Occipital lobe (tissue), 1 donor: ENCODE measurements at regions not wholly inside any gene's neighbourhood (a gene's known extent, or its start where the extent isn't known, plus 50 kb on each side); places are given as distances from the start of the nearest gene placed in this dataset.
"Not testable (repeated sequence)": the region's sequence is repeated elsewhere in the genome, so short reads cannot be mapped to it uniquely, and the experiment has no call there.

Experiments
- DNase-seq: peaks from one replicate; lab custom pipeline; 2025; lab: John Stamatoyannopoulos, UW

DNA sequence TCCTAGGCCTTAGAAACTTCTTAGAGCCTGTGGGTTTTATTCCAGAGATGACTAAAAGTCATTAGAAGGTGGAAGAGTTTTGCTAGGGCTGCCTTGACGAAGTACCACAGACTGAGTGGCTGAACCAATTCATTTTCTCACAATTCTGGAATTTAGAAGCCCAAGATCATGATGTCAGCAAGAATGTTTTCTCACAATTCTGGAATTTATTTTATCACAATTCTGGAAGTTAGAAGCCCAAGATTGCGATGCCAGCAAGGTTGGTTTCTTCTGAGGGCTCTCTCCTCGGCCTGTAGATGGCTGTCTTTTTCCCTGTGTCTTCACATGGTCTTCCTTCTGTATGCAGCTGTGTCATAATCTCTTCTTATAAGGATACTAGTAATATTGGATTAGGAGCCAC is 672.9 kb upstream of the MARCKS start:
- no peak for DNase-seq

DNA sequence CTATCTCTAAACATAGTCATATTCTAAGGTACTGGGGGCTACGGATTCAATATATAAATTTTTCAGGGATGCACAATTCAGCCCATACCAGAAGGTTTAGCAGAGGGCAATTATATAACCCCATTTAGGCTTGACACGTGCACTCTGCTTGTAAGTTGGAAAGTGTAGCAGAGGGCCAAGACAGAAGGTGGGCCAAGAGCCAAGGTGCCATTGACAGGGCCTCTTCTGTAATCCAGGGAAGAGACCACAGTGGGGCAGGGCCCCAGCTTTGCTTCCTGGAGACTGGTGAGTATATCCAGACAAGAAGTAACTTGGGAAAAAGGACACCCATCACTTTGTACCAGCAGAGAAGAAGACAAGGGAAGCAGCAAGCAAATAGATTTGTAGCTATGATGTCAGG is 672.4 kb upstream of the MARCKS start:
- DNase-seq: no peak

DNA sequence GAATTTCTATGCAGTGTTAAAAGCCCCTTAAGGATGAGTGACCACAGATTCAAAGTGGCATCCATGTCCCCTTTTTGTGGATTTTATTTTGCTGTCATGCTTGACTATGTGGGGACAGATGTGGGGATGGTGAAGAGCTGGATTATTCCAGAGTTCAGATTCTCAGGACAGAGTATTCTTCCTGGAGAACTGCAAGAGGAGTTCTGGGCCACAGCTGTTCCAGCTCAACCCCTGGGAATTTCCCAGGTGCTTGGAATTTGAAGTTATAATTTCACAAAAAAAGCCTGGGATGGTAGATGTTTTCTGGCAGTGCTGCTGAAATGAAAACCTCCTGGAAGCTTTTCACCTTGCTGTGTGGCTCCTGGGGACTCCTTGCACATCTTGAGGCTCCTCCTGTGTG is 671.8 kb upstream of the MARCKS start:
- DNase-seq: no peak

DNA sequence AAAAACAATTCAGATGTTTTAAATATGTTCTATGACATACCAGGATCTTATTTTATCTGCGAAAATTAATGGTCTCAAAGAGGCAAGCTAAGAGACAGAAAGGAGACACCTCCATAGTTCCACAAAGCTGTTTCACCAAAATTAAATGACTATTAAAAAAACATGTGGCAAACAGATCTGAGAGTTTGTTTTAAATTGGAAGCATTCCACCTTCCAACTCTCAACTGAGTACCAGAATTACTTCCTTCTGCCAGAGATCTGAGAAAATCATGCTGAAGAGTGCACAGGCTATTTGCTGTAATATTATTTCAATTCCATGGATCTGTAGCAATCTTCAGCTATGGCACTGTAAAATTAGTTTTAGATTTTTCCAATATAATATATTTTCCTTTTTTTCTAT is 669.5 kb upstream of the MARCKS start:
- DNase-seq: no peak

DNA sequence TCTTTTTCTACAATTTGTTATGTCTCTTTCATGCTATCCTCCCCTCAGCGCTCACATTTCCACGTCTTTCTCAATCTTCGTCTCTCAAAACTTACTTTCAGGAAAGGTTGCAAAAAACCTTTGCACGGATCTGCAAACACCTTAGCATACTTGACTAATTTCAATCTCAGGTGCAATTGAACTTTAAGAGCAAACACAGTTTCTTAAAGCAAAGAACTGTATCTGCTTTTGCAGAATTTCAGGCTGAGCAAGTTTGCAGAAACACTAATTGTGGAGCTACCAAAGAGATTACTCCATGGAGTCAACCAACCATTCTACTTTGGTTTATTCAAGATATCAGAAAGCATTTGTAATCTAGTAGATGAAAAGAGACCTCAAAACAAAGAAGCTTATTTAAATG is 668.2 kb upstream of the MARCKS start:
- DNase-seq: no peak

DNA sequence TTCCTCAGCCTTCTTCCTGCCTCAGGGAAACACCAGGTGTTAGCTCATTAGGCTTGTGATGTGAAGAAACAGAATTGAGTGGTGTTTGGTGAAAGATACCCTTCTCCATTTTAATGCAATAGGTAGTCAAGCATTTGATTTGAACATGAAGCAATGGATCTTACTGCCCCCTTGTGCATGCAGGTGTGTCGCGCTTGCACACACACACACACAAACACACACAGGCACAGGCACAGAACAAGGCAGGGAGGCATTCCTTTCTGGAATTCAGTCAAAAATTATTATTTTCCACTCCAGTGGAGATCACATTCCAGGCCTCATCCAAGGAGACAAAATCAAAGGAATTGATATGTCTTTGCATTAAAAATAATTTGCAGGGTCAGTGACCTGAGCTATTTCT is 667.0 kb upstream of the MARCKS start:
- no peak for DNase-seq

DNA sequence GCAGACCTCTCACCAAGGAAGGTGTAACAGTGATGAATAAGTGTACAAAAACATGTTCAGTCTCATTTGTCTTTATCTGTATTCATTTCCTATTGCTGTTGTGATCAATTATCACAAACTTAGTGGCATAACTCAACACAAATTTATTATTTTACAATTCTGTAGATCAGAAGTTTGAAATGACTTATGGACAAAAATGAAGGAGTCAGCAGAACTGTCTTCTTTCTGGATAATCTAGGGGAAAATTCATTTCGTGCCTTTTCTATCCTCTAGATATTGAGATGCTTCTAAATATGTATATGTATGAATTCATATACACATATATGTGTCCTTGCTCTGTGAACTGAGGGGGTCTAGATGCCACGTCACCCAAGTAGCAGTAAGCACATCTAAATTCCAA is 663.1 kb upstream of the MARCKS start:
- no peak for DNase-seq

DNA sequence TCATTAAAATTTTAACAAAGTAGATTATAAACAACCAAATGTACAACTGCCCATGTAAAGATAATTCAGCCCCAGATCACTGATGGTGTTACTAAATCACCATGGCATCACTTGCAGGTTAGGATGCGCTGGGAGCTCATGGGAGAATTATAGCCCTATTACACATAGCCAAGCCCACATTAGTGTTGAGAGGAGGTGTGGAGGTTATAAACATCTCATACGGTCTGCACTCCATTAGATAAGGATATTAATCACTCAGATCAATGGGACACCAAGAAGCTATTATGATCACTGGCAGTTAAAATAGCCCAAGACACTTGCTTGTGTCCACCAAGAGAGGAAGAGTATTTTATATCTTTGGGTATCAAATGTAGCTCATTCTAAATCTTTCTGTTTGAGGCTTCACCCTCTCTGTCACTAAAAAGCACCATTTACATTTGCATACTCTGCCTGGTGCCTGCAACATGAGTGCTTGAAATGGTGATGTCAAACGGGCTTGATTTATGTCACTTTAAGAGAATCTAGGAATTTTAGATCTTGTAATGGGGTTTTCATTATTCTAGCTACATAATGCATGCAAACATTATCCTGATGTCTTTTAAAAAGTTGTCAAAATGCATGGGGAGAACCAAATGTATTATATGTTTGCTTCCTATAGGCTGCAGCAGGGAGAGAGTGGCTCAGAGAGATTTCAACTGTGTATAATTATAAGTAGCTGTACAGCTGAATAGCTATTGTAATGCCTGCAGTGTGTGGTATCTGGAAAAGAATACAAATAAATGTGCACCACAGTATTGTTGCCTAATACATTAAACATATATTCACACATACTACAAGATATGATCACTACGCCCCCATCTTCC is 654.1 kb upstream of the MARCKS start:
- DNase-seq: no peak

DNA sequence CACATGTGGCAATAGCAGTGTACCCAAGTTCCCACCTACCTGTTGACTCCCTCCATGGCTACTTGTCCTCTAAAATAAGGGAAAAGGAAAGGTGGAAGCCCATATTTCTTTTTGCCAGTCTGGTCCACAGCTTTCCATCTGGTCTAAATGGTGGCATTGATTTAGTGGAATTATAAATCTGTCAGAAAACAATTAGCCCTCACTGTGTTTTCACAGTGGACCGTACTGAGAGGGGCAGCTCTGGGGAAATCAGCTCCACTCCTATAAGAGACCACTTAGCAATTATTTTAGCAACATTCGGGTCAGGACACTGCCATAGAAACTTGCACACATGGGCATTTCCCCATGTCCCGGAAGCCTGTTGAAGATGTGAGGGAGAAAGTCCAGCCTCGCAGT is 653.4 kb upstream of the MARCKS start:
- DNase-seq: no peak

DNA sequence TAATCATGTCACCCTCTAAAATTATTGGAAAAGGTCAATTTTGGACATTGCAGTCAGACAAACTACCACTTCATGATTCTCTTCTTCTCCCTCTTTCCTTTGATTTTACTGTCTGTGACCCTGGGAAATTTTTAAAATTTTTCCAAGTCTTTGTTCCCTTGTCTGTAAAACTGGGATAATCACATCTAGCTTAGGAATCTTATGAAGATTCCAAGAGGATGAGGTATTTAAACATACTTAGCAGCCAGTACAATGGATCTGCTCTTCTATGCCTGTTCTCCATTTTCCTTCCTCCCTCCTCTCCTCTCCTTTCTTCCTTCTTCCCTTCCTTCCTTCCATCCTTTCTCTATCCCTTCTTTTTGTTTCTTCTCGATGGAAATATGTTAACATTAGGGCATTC is 651.6 kb upstream of the MARCKS start:
- DNase-seq: no peak

DNA sequence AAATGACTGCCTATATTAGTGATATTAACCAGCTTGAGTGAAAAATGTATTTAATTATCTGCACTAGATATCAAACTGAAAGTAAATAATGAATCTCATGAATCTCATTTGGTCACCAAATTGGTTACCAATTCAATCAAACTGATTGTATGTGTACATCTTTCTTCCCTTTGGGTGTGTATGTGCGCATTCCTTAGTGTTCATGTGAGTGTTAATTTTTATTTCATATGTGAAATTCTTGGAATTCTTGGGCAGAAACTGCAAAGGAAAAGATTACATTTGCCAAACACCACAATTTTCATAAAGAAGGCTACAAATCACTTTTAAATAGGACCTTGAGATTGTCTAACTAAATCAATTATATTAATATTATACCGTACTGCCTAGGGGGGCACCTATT is 648.4 kb upstream of the MARCKS start:
- no peak for DNase-seq

DNA sequence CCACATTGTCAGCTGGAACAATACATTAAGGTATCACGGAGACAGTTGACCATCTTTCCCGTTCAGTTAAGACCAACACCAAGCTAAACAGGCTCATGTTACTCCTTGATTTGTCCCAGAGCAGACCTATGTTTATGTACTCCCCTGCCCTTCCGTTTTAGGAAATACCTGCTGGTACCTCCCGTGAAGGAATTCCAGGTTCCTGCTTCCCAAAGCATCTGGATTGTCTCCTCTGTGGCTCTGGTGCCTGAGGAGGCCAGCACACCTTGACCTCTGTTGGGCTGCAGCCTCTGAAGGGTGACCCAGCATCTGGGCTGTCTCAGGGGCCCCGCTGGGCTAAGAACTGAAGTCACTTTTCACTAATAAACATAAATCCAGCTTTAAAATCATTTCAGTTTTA is 647.8 kb upstream of the MARCKS start:
- DNase-seq: no peak

DNA sequence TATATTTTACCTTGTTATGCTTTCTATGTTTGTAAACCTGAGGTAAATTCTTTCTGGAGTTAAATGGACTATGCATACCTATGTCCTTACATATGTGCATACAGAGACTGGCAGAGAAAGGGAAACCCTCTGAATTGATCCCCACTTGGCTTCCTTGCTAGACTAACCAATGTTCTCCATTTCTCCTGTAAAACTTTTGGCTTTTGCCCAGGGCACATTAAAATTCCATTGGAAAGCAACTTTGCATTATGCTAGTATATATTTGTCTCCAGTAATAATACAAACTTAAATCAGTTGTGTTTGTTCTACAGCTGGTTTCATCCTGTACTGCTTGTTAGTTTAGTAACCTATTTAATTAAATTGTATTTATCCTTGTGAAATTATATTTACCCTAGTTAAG is 646.0 kb upstream of the MARCKS start:
- DNase-seq: no peak

DNA sequence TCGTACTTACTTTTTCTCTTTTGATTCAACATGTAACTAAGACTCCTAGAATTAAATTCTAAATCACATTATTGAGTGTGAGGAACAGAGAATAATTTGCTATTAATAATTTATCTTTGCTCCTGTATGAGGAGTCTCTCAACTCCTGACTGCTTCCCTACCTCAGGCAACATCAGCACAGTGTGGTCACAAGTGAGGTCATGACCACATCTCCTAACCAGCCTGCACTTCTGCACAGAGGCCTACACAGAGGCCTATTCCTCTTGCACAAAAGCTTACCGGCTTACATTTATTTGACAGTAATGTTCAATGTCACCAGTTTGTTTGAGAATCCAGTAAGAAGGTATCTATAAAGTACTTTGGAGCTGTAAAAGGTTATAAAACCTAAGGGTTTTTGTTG is 637.4 kb upstream of the MARCKS start:
- no peak for DNase-seq

DNA sequence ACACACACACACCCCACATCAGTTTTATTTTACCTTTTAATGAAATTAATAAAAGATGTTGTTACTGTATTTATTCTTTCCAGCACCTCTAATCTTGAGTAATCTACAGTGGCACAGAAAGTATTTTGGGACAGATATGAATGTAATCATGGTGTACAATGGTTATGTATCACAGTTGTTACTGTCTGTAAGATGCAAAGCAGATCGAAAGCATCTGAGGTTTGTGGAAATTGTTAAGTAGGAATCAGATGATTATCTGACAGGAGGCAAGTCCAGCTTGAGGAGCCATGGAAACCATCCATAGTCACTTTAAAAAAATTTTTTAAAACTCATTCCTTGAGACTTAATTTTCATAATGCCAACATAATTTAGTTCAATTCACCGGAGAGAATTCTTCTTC is 636.3 kb upstream of the MARCKS start:
- no peak for DNase-seq

DNA sequence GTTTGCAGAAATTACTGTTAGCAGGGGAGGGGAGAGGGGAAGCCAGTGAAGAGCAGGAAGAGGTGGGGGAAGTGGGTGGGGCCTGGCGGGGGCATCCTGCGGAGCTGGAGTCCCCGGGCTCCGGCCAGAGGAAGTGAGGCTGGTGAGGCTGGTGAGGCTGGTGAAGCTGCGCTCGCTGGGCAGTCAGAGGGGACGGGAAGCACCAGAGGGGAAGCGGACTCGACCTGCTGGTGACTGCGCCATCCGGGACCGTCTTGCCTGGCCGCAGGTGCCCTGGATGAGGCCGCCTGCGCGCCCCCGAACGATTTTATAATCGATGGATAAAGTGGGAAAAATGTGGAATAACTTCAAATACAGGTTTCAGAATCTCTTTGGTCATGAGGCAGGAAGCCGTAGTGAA is 635.3 kb upstream of the MARCKS start:
- DNase-seq: no peak

DNA sequence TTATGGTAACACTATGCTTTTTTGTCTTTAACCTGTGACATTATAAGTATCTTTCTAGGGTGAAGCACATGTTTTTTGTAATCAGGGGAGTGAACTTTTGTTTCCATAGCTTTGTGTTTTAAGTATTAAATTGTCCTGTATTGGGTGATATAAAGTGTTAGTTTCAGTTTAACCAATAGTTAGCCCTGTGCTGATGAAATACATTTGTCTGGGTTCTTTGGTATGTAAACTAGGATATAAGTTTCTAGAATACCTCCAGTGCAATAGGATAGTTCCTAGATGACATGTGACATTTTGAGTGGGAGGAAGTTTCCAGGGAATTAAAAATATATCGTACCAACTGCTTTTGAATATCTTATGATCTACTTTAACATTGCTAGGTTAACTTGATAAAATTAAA is 611.0 kb upstream of the MARCKS start:
- no peak for DNase-seq

DNA sequence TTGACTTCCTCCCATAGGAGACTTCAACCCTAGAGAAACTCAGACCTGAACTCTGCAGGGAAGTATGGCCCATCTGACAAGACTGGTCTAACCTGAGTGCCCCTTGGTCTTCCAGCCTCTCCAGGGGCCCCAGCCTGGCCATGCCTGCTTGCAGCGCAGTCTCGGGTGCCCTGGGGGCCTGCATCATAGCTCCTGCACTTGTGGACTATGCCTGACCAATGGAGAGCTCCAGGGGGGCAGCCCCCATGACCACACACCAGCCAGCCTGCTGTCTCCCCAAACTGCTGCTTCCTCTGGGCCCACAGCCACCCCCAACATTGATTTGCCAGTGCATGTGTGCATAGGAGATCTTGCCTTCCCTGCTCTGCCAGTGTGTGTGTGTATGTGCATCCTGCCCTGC is 608.6 kb upstream of the MARCKS start:
- DNase-seq: no peak

DNA sequence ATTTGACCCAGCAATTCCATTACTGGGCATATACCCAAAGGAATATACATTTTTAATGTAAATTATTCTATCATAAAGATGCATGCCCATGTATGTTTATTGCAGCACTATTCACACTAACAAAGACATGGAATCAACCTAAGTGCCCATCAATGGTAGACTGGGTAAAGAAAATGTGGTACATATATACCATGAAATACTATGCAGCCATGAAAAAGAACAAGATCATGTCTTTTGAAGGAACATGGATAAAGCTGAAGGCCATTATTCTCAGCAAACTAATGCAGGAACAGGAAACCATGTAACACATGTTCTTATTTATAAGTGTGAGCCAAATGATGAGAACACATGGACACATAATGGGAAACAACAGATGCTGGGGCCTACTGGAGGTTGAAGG is 603.0 kb upstream of the MARCKS start:
- DNase-seq: not testable (repeated sequence)

DNA sequence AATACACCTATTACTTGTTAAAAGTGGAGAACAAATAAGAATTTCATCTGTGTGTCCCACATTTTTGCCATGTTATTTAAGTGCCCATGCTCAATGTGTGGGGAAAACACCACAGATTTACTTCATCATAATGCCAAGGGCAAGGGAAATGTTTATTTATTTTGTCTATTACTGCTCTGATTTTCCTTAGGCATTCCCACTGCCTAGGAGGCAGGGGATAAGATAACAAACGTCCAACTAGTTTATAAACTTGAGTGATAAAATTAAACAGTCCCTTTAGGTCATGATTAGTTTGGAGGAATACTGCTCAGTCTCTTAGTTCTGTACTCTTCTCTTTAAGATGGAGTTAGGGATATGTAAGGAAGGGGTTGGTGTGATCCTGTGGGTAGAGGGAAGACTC is 598.4 kb upstream of the MARCKS start:
- no peak for DNase-seq

DNA sequence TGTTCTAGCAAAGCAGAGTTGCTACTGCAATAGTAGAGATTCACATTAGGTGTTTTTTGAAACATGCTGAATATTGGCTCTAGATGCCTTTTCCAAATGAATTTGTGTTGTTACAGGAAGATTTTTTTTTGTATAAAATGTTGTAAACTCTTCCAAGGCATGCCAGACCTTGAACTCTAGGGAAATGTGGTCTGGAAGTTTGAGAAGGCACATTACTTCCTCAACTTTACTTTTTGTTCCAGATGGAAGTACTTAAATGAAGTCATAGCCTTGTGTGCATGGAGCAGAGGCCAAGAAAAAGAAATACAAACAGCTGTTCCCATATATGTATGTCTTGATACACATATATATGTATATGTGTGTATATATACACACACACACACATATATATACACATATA is 585.7 kb upstream of the MARCKS start:
- DNase-seq: no peak

DNA sequence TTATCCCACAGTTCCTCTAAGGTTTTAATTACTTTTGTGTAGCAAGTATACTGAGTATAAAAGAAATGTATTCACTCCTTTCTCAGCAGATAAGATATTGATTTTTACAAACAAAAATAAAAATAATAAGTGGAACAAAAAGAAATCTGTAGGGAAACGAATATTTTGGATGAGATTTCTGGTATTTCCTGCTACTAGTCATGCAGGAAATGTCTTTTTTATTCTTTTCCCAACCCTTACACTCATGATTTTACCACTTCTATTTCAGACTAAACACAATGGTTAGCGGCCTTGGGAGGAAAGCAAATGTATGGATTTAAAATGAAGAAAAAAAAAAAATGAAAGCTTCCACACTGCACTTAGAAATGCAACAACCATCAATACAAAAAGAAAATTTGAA is 580.5 kb upstream of the MARCKS start:
- DNase-seq: no peak

DNA sequence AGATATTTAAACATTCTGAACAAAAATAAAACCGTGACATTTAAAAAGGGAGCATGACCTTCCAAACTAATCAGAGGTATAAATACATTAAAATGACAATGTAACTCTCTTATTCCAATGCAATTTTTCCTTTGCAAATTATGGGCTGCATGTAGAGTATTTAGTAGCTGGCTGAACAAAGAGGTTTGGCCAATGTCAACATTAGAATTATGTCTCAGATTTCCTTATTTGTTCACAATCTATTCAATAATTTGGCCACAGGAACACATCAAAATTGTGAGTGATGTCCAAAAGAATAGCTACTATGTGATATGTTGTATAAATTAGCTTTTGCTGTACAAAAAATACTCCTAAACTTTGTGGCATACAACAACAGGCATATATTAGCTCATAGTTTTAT is 580.0 kb upstream of the MARCKS start:
- no peak for DNase-seq

DNA sequence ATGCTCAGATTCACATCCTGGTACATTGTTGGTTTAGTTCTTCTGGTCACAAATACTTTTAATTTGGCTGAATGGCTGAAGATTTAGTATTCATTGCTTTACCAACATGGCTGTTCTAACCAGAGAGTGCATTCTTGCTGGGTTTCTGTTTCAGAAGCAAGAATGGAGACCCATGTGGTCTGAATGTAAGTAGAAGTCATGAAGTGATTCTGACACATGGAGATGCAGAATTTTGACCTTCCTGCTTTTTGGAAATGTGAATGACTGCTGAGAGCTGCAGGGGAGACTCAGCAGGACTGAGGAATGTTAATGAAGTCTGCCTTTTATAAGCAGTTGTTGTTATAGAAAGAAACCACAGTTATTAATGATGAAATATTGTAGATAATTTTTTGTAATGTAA is 576.1 kb upstream of the MARCKS start:
- no peak for DNase-seq
